Omental fat pad (tissue), 3 donors: ENCODE measurements at regions not wholly inside any gene's neighbourhood (a gene's known extent, or its start where the extent isn't known, plus 50 kb on each side); places are given as distances from the start of the nearest gene placed in this dataset.

ENCODE experiments used
- ATAC-seq: fragments of 150-250 bp; one replicate; pipeline ENCODE4 v1.9.1; 2016; ENCODE audit warnings: mild to moderate bottlenecking, moderate library complexity; ENCODE audit not compliant: low FRiP score
- DNase-seq: peaks from one replicate; pipeline ENCODE4 v3.0.0-alpha.2; 2019; ENCODE audit warnings: low spot score
- TF ChIP-seq, protein P1 (sequence below), 3 donors: fragments of 450-650 bp; IDR thresholded peaks; one replicate each; pipeline ENCODE4 v1.5.1; 2016 to 2017; ENCODE audit warnings: antibody characterized with exemption in 3 of 3, mild to moderate bottlenecking in 3 of 3, moderate library complexity in 2 of 3

DNA sequence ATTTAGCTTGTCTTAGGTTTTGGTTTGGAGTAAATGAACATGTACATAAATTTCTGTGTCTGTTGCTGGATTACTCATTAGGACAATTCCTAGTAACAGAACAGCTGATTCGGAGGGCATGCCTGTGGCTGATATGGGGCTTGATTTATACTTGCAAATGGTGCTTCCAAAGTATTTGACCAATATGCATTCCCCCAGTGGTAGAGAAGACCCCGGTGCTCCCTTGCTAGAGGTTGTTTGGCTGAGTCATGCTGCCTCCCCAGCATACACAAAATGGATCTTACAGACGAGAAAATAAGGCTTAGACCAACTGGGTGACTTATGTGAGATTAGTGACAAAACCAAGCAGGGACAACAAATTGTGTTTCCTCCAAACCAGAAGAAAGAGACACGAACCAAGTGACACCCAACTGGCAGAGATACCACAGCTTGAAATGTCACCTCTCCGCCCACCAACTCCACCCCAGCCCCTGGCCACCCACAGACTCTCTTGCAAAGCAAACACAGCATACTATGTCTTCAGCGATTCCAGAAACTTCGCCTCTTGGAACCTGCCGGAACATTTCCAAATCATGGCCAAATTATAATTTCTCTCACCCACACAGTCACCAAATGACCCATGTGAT lies 75.9 kb upstream of the ETS2 start:
- TF ChIP-seq, protein P1, sequence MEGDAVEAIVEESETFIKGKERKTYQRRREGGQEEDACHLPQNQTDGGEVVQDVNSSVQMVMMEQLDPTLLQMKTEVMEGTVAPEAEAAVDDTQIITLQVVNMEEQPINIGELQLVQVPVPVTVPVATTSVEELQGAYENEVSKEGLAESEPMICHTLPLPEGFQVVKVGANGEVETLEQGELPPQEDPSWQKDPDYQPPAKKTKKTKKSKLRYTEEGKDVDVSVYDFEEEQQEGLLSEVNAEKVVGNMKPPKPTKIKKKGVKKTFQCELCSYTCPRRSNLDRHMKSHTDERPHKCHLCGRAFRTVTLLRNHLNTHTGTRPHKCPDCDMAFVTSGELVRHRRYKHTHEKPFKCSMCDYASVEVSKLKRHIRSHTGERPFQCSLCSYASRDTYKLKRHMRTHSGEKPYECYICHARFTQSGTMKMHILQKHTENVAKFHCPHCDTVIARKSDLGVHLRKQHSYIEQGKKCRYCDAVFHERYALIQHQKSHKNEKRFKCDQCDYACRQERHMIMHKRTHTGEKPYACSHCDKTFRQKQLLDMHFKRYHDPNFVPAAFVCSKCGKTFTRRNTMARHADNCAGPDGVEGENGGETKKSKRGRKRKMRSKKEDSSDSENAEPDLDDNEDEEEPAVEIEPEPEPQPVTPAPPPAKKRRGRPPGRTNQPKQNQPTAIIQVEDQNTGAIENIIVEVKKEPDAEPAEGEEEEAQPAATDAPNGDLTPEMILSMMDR (IDR thresholded peaks at IDR 0.05), result no peak
- DNase-seq, result no peak
- no peak for ATAC-seq

DNA sequence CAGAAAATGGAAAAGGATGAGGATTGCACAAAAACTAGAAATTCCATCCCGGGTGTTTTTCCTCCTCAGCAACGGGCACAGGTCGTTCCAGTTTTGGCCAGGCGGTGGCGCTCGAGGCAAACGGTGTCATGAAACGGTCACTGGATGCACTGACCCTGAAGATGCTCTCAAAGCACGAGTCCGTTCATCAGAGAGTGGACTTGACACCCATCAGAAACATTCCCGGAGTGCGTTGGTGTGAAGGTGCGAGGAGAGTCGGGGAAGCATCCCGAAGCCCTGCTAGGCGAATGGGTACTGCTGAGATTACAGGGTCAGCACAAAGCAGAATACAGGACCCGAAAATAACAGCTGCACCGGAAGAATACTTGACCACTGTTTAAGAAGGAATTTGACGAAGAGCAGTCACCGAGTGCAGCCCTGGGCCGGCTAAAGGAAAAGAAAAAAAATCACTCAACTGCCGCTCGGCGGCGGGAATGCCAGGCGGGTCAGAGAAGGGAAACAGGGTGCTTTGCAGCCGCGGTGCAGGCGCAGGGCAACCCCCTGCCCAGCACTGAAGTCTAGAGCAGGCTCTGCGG lies 71.7 kb upstream of the ETS2 start:
- DNase-seq, result peak; percentile 100
- TF ChIP-seq, protein P1 (IDR thresholded peaks at IDR 0.05), result peak in 1 of 3 donors; percentile 93
- ATAC-seq, result peak; percentile 95

DNA sequence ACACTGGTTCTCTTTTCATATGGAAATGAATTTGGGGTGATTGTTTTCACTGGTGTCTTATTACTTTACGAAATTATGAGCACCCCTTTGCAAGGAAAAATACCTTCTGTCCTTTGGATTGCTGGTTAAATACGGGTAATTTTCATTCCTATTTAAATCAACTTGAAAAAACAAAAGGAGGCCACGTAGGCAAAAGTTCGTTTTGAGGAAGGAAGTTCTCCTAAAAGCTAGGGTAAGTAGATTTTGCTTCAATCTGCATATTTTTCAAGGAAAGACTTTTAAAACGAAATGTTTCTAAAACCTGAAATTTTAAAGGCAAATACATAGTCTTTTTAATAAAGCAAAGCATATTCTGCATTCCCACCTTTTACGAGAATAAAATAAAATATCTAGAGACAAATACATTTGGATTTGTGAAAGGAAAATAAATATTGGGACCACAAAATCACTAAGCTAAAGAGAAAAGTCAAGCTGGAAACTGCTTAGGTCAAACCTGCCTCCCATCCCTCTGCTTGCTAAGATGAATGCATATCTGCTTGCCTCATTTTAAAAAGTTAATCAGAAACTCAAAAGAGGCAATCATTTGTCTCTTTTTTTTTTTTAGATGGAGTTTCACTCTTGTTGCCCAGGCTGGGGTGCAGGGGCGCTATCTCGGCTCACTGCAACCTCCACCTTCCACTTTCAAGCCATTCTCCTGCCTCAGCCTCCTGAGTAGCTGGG lies 70.9 kb upstream of the ETS2 start:
- DNase-seq (no peak), ATAC-seq (no peak)
- TF ChIP-seq, protein P1 (IDR thresholded peaks at IDR 0.05), result no peak

DNA sequence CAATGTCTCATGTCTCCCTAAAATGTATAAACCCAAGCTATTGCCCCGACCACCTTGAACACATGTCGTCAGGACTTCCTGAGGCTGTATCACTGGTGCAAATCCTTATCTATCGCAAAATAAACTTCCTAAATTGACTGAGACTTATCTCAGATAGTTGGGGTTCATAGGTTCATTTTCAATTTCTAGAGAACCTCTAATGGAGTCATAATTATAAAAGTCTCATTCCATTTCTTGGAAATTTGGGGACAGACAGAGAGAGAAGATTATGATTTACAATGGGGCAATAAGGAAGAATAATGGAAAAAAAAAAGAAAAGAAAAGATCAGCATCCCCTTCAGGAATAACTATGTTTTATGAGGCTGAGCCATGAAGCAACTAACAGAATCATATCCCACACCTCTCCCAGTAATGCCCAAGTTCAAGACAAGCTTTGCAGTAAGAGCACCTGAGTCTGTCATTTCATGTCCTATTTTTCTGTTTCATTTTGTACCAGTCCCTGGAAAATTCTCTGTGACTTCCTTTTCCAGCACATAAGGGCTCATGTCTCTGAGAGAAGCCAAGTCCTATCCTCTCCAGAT lies 70.0 kb upstream of the ETS2 start:
- DNase-seq (no peak), ATAC-seq (no peak)
- TF ChIP-seq, protein P1 (IDR thresholded peaks at IDR 0.05), result no peak

DNA sequence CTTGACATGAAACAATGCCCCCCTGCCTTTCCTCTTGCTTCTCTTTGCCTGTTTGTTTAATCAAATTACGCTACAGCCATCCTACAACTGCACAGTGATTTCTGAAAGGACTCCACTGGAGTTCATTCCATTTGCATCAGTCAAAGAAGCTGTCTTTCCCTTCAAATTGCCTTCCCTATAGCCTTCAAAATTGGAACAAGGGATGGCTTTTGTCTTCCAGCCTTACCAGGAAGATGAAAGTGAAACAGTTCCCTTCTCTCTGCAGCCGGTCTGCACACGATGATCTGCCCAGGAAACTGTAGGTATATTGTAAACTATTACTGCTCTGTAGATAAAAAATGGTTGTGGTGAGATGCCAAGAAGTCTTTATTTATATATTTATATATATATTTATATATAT lies 65.6 kb upstream of the ETS2 start:
- DNase-seq (no peak), ATAC-seq (no peak)
- TF ChIP-seq, protein P1 (IDR thresholded peaks at IDR 0.05), result no peak

DNA sequence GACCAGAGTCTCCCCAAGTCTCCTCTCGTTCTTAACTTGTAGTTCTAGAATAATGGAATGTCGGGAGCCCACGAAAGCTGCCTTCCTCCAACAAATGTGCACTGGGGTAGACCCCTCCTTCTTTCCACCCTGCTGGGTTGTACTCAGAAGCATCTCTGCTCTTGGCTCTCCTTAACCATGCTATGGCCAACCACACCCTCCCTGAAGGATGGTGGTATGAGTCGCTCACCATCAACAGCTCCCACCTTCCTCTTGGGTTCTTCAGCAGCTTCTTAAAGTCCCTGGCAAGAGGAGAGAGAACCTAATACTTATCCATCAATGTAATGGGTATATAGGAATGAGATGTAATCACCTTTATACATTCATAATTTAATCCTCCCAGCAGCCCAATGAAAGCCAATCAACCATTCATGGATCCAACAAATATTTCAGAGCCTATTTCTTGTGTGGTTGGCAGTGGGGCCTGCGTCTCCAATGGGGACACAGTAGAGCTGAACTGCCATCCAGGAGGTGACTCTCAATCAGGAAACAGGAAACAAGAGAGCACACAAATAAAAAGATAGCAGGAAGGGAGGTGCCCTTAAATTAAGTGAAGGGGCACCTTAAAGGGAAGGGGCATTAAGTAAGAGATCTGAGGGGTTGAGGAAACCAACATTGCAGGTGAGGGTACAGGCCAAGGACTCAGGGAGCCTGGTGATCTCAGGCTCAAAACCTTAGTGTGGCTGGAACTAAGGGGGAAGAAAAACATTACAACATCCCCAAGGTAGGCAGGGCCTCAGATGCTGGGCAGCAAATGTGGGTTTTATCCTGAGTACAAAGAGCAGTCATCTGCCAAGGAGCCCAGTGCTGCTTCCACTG lies 64.4 kb upstream of the ETS2 start:
- TF ChIP-seq, protein P1 (IDR thresholded peaks at IDR 0.05), result no peak
- no peak for DNase-seq
- no peak for ATAC-seq
